ENCODE measurements at regions not wholly inside any gene's neighbourhood (a gene's known extent, or its start where the extent isn't known, plus 50 kb on each side); places are given as distances from the start of the nearest gene placed in this dataset.

DNA sequence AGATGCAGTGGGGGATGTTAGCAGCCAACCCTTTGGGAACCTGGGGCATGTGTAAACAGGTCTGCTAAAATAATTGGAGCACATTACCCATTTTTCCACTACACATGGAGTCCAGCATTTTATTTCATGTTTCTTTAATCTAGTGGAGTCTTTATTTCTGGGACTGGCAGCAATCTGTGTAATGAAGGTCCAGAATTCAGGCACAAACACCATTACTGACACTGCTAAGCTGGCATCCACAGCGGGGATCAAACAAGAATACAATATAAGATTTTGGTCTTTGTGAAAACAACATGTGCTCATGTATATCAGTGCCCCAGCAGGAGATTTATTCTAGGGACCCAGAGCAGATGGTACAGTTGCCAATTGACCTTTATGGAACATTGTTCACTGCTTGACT, 1587.0 kb upstream of the PRR20A start:
- no peaks in the 10 kb centered on the region for H3K36me3 Mint-ChIP-seq
- DNase-seq = no peak

DNA sequence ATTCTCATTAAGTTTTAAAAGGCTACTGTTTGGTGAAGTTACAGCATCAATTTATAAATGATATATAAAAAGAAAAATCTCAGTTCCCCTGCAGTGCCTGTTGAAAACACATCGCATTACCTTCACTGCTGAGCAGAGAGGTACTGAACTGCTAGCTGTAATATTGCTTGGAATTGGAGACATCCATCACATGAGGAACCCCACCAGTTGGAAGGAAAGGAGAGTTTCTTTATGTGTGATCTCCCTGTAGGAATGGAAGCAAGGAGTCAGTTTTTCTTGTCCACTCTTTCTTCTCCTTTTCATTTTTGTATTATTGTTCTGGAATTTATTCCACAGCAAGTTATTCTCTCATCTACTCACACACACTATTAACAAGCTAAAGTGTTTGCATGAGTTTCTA, 1586.0 kb upstream of the PRR20A start:
- Histone ChIP-seq H3K4me1 (ENCODE audit: control insufficient read depth, insufficient read depth, low read length, poor library complexity, severe bottlenecking) (no peaks in the 10 kb centered on the region), H3K4me3 (ENCODE audit: low read depth, low read length) (no peak overlapping the region), H3K9me3 (ENCODE audit: control insufficient read depth in 2 of 2, low read length in 2 of 2) (peaks cover 0 to 20% of the 10 kb centered on the region in 2 experiments), H3K36me3 (ENCODE audit: control insufficient read depth, insufficient read depth, low read length) (no peaks in the 10 kb centered on the region), H3K27me3 (ENCODE audit: control insufficient read depth, insufficient read depth, low read length) (no peaks in the 10 kb centered on the region), H3K27ac (ENCODE audit: insufficient read depth, low read length, poor library complexity, severe bottlenecking) (no peak overlapping the region)
- H3K36me3 Mint-ChIP-seq = no peaks in the 10 kb centered on the region
- H3K9me3 Mint-ChIP-seq = peaks cover 0 to 19% (median 9%) of the 10 kb centered on the region in 7 donors
- ATAC-seq (ENCODE audit: low read depth in 2 of 2) (no peak), DNase-seq (no peak)
- no peaks in the 10 kb centered on the region for H3K4me1 Mint-ChIP-seq
- H3K27ac Mint-ChIP-seq = no peak overlapping the region
- H3K4me3 Mint-ChIP-seq = no peak overlapping the region
- no peaks in the 10 kb centered on the region for H3K27me3 Mint-ChIP-seq

More for the DNA sequence above, 1587.0 kb upstream of the PRR20A start:
- Mint-ChIP-seq H3K27me3 (no peaks in the 10 kb centered on the region), H3K9me3 (peaks cover 0 to 21% (median 9%) of the 10 kb centered on the region in 7 donors), H3K4me1 (no peaks in the 10 kb centered on the region), H3K27ac (no peak overlapping the region), H3K4me3 (no peak overlapping the region)
- no peaks in the 10 kb centered on the region for H3K27me3 ChIP-seq (ENCODE audit: control insufficient read depth, insufficient read depth, low read length)
- H3K4me1 ChIP-seq (ENCODE audit: control insufficient read depth, insufficient read depth, low read length, poor library complexity, severe bottlenecking) = no peaks in the 10 kb centered on the region
- H3K27ac ChIP-seq (ENCODE audit: insufficient read depth, low read length, poor library complexity, severe bottlenecking) = no peak overlapping the region
- H3K4me3 ChIP-seq (ENCODE audit: low read depth, low read length) = no peak overlapping the region
- H3K36me3 ChIP-seq (ENCODE audit: control insufficient read depth, insufficient read depth, low read length) = no peaks in the 10 kb centered on the region
- ATAC-seq (ENCODE audit: low read depth in 2 of 2) = no peak
- H3K9me3 ChIP-seq (ENCODE audit: control insufficient read depth in 2 of 2, low read length in 2 of 2) = peaks cover 0 to 20% of the 10 kb centered on the region in 2 experiments

DNA sequence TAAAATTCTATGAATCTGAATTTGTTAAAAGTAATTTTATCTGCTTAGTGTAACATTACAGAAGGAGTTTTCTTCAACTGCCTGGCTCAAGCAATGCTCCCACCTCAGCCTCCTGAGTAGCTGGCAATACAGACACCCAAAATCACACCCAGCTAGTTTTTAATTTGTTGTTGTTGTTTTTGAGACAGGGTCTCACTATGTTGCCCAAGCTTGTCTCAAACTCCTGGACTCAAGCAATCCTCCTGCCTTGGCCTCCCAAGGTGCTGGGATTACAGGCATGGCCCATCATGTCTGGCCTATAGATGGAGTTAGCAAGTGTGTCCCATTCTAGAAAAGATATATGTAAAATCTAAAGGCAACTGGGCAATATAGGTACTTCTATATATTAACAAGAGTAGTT, 1580.4 kb upstream of the PRR20A start:
- no peaks in the 10 kb centered on the region for H3K36me3 Mint-ChIP-seq

DNA sequence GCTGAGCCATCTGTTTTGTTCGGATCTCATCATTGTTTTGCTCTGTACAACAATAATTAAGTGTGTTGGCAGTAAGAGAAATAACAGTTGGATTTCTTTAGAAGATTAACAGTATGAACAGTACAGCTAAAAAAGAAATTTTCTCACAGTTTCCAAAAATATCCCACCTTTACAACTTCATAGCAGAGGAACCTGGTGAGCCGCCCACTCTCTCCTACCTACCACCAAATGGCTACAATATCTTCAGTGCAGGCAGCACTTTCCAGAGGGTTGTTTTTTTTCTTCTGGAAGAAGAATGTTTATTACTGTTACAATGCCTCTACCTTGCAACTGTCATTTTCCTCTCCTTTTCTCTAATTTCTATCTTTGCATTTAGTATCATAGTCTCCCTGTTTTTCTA, 1577.5 kb upstream of the PRR20A start:
- H3K36me3 ChIP-seq (ENCODE audit: control insufficient read depth, insufficient read depth, low read length) = no peaks in the 10 kb centered on the region

More for the DNA sequence above, 1580.4 kb upstream of the PRR20A start:
- Mint-ChIP-seq H3K4me1 (no peaks in the 10 kb centered on the region), H3K27me3 (no peaks in the 10 kb centered on the region), H3K4me3 (no peak overlapping the region), H3K9me3 (peaks cover 0 to 17% (median 6%) of the 10 kb centered on the region in 7 donors), H3K27ac (no peak overlapping the region)
- Histone ChIP-seq H3K9me3 (ENCODE audit: control insufficient read depth in 2 of 2, low read length in 2 of 2) (no peaks in the 10 kb centered on the region), H3K27me3 (ENCODE audit: control insufficient read depth, insufficient read depth, low read length) (no peaks in the 10 kb centered on the region), H3K27ac (ENCODE audit: insufficient read depth, low read length, poor library complexity, severe bottlenecking) (no peak overlapping the region), H3K4me3 (ENCODE audit: low read depth, low read length) (no peak overlapping the region), H3K4me1 (ENCODE audit: control insufficient read depth, insufficient read depth, low read length, poor library complexity, severe bottlenecking) (no peaks in the 10 kb centered on the region), H3K36me3 (ENCODE audit: control insufficient read depth, insufficient read depth, low read length) (no peaks in the 10 kb centered on the region)
- no peak for ATAC-seq (ENCODE audit: low read depth in 2 of 2)
- DNase-seq = no peak

DNA sequence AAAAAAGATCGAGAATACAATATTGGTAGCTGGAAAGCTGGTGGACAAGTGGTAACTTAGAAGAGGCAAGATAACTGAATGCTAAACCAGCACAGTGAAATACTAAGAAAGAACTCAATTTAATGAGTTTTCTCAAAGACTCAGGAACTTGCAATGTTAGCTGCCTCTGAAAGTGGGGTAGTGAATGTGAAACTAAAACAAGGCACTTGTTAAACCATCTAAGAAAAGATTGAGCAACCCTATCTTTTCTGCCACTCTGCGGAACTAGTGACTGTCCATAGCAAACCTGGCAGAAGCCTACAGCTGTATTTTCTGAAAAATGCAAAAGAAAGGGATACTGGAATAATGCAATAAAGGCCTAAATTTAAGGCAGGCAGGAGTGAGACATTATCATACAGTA, 1574.4 kb upstream of the PRR20A start:
- DNase-seq (no peak), ATAC-seq (ENCODE audit: low read depth in 2 of 2) (no peak)
- Histone ChIP-seq H3K27ac (ENCODE audit: insufficient read depth, low read length, poor library complexity, severe bottlenecking) (no peak overlapping the region), H3K4me1 (ENCODE audit: control insufficient read depth, insufficient read depth, low read length, poor library complexity, severe bottlenecking) (no peaks in the 10 kb centered on the region), H3K4me3 (ENCODE audit: low read depth, low read length) (no peak overlapping the region), H3K27me3 (ENCODE audit: control insufficient read depth, insufficient read depth, low read length) (no peaks in the 10 kb centered on the region), H3K36me3 (ENCODE audit: control insufficient read depth, insufficient read depth, low read length) (no peaks in the 10 kb centered on the region), H3K9me3 (ENCODE audit: control insufficient read depth in 2 of 2, low read length in 2 of 2) (peaks cover 0 to 3% of the 10 kb centered on the region in 2 experiments)
- H3K9me3 Mint-ChIP-seq = peaks cover 0 to 9% (median 6%) of the 10 kb centered on the region in 7 donors
- H3K36me3 Mint-ChIP-seq = no peaks in the 10 kb centered on the region
- no peaks in the 10 kb centered on the region for H3K27me3 Mint-ChIP-seq
- H3K4me3 Mint-ChIP-seq = no peak overlapping the region
- H3K4me1 Mint-ChIP-seq = no peaks in the 10 kb centered on the region
- no peak overlapping the region for H3K27ac Mint-ChIP-seq

More for the DNA sequence above, 1577.5 kb upstream of the PRR20A start:
- Mint-ChIP-seq H3K27me3 (no peaks in the 10 kb centered on the region), H3K4me1 (no peaks in the 10 kb centered on the region), H3K4me3 (no peak overlapping the region), H3K9me3 (peaks cover 0 to 15% (median 6%) of the 10 kb centered on the region in 7 donors), H3K36me3 (no peaks in the 10 kb centered on the region), H3K27ac (no peak overlapping the region)
- Histone ChIP-seq H3K27me3 (ENCODE audit: control insufficient read depth, insufficient read depth, low read length) (no peaks in the 10 kb centered on the region), H3K4me3 (ENCODE audit: low read depth, low read length) (no peak overlapping the region), H3K27ac (ENCODE audit: insufficient read depth, low read length, poor library complexity, severe bottlenecking) (no peak overlapping the region), H3K9me3 (ENCODE audit: control insufficient read depth in 2 of 2, low read length in 2 of 2) (peaks cover 0 to 3% of the 10 kb centered on the region in 2 experiments), H3K4me1 (ENCODE audit: control insufficient read depth, insufficient read depth, low read length, poor library complexity, severe bottlenecking) (no peaks in the 10 kb centered on the region)
- ATAC-seq (ENCODE audit: low read depth in 2 of 2) (no peak), DNase-seq (no peak)

DNA sequence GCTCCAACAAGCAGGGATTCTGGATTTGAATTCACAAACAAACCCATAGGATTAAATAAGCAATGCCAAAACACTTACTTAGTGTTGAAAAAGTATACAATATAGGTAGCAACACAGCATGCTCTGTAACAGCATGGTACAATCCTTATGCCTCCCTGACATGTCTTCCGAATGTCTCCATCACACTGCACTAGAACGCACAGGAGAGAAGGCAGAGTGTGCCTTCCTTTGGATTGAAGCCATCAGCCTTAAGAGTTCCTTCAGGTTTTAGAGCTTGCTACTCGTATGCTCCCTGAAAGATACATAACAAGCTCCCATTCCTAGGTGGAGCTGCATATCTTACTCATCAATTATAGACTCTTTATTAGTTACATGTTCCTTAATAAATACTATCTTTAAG, 1573.9 kb upstream of the PRR20A start:
- Histone ChIP-seq H3K9me3 (ENCODE audit: control insufficient read depth in 2 of 2, low read length in 2 of 2) (peaks cover 0 to 3% of the 10 kb centered on the region in 2 experiments), H3K27me3 (ENCODE audit: control insufficient read depth, insufficient read depth, low read length) (no peaks in the 10 kb centered on the region), H3K4me3 (ENCODE audit: low read depth, low read length) (no peak overlapping the region), H3K27ac (ENCODE audit: insufficient read depth, low read length, poor library complexity, severe bottlenecking) (no peak overlapping the region), H3K4me1 (ENCODE audit: control insufficient read depth, insufficient read depth, low read length, poor library complexity, severe bottlenecking) (no peaks in the 10 kb centered on the region), H3K36me3 (ENCODE audit: control insufficient read depth, insufficient read depth, low read length) (no peaks in the 10 kb centered on the region)
- DNase-seq (no peak), ATAC-seq (ENCODE audit: low read depth in 2 of 2) (no peak)
- H3K27ac Mint-ChIP-seq = no peak overlapping the region
- peaks cover 0 to 9% (median 6%) of the 10 kb centered on the region in 7 donors for H3K9me3 Mint-ChIP-seq
- no peaks in the 10 kb centered on the region for H3K4me1 Mint-ChIP-seq
- H3K36me3 Mint-ChIP-seq = no peaks in the 10 kb centered on the region
- H3K4me3 Mint-ChIP-seq = no peak overlapping the region
- H3K27me3 Mint-ChIP-seq = no peaks in the 10 kb centered on the region

DNA sequence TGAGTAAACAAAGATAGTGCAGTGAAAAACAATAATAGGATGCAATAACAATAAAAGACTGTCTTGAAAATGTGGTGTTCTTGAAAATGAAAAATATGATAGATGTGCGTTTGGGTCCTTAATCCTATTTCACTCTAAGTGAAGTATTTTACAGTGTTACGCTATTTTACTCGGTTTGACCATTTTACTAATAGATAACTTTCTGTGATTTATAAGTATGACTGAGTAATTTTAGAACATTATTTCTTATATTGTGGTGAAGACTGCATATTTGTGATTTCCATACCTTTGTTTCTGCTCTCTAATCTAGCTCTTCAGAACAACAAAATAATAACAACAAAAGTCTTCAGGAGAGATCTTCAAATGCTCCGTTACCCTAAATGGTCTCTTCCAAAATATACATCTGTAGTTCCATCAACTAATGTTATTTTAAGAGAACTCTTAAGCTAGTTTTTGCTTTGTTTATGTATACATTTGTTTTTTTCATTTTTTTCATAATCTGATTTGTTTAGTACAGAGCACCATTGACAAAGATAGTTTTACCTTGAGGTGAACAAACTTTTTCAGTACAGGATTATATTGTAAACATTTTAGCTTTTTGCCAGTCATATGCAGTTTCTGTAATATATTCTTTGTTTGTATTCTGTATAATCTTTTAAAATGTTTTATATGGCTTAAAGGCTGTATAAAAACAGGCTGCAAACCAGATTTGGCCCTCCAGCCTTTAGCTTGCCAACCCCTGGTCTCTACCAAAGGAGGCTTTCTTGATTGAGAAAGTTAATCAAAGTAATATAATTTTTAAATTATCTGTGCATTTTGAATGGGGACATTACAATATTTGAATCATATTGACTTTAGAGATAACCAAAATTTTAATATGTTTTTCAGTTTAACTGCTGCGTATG, 1572.7 kb upstream of the PRR20A start:
- no peak overlapping the region for H3K4me3 ChIP-seq (ENCODE audit: low read depth, low read length)
- Mint-ChIP-seq H3K4me3 (no peak overlapping the region), H3K27me3 (no peaks in the 10 kb centered on the region), H3K27ac (no peak overlapping the region), H3K36me3 (no peaks in the 10 kb centered on the region), H3K4me1 (no peaks in the 10 kb centered on the region), H3K9me3 (peaks cover 0 to 11% (median 6%) of the 10 kb centered on the region in 7 donors)
- no peak for ATAC-seq (ENCODE audit: low read depth in 2 of 2)
- no peak overlapping the region for H3K27ac ChIP-seq (ENCODE audit: insufficient read depth, low read length, poor library complexity, severe bottlenecking)
- H3K4me1 ChIP-seq (ENCODE audit: control insufficient read depth, insufficient read depth, low read length, poor library complexity, severe bottlenecking) = no peaks in the 10 kb centered on the region
- H3K36me3 ChIP-seq (ENCODE audit: control insufficient read depth, insufficient read depth, low read length) = no peaks in the 10 kb centered on the region
- no peak for DNase-seq
- H3K9me3 ChIP-seq (ENCODE audit: control insufficient read depth in 2 of 2, low read length in 2 of 2) = peaks cover 0 to 3% of the 10 kb centered on the region in 2 experiments
- no peaks in the 10 kb centered on the region for H3K27me3 ChIP-seq (ENCODE audit: control insufficient read depth, insufficient read depth, low read length)

DNA sequence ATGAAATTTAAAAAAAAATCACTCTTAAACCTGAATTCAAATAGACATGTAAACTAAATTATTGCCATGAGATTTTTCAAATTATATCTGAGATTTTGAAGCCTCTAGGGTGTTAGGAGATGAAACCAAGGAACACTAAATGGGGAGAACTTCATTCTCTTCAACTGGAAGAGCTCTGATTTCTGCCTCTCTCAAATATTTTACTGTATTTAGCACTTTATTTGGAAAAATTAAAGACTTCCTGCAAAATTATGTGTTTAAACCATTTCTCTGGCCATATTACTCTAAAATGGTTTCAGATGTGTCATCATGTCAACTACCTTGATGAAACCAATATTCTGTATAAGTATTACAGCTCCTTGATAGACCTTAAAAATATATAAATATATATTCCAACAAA, 1571.6 kb upstream of the PRR20A start:
- Histone ChIP-seq H3K27ac (ENCODE audit: insufficient read depth, low read length, poor library complexity, severe bottlenecking) (no peak overlapping the region), H3K4me1 (ENCODE audit: control insufficient read depth, insufficient read depth, low read length, poor library complexity, severe bottlenecking) (no peaks in the 10 kb centered on the region), H3K4me3 (ENCODE audit: low read depth, low read length) (no peak overlapping the region), H3K9me3 (ENCODE audit: control insufficient read depth in 2 of 2, low read length in 2 of 2) (peaks cover 0 to 3% of the 10 kb centered on the region in 2 experiments), H3K27me3 (ENCODE audit: control insufficient read depth, insufficient read depth, low read length) (no peaks in the 10 kb centered on the region), H3K36me3 (ENCODE audit: control insufficient read depth, insufficient read depth, low read length) (no peaks in the 10 kb centered on the region)
- no peaks in the 10 kb centered on the region for H3K4me1 Mint-ChIP-seq
- no peak overlapping the region for H3K4me3 Mint-ChIP-seq
- H3K36me3 Mint-ChIP-seq = no peaks in the 10 kb centered on the region
- no peak overlapping the region for H3K27ac Mint-ChIP-seq
- H3K27me3 Mint-ChIP-seq = no peaks in the 10 kb centered on the region
- DNase-seq = no peak
- ATAC-seq (ENCODE audit: low read depth in 2 of 2) = no peak
- H3K9me3 Mint-ChIP-seq = peaks cover 0 to 11% (median 6%) of the 10 kb centered on the region in 7 donors
